Muscle layer of colon (tissue), 2 donors: ENCODE measurements at regions not wholly inside any gene's neighbourhood (a gene's known extent, or its start where the extent isn't known, plus 50 kb on each side); places are given as distances from the start of the nearest gene placed in this dataset.
"Not testable (repeated sequence)": the region's sequence is repeated elsewhere in the genome, so short reads cannot be mapped to it uniquely, and the experiment has no call there.

Source experiments
- H3K27ac ChIP-seq: one replicate; pipeline ENCODE4 v1.7.0; 2013; ENCODE audit warnings: low read depth, mild to moderate bottlenecking, low read length, moderate library complexity
- H3K27me3 ChIP-seq, 2 donors: one replicate each; pipeline ENCODE4 v1.7.0; 2013; ENCODE audit warnings: low read length in 2 of 2, mild to moderate bottlenecking in 2 of 2; ENCODE audit not compliant: insufficient read depth in 2 of 2, control insufficient read depth in 1 of 2
- H3K36me3 ChIP-seq: one replicate; pipeline ENCODE4 v1.7.0; 2013; ENCODE audit warnings: mild to moderate bottlenecking, low read length; ENCODE audit not compliant: insufficient read depth
- H3K4me1 ChIP-seq: one replicate; pipeline ENCODE4 v1.7.0; 2013; ENCODE audit warnings: mild to moderate bottlenecking, low read length; ENCODE audit not compliant: insufficient read depth
- H3K4me3 ChIP-seq, 2 donors: one replicate each; pipeline ENCODE4 v1.7.0; 2013; ENCODE audit warnings: low read length in 2 of 2, low read depth in 1 of 2, mild to moderate bottlenecking in 1 of 2, moderate library complexity in 1 of 2
- H3K9ac ChIP-seq: one replicate; pipeline ENCODE4 v1.7.0; 2013; ENCODE audit warnings: low read length
- H3K9me3 ChIP-seq: one replicate; pipeline ENCODE4 v1.7.0; 2013; ENCODE audit warnings: mild to moderate bottlenecking, low read length
- donor health status: abdominal sarcoma.
- donor health status: Adenocarcinoma of cecum.

- no peak overlapping the region for H3K27ac ChIP-seq
- no peak overlapping the region for H3K9ac ChIP-seq
- no peak overlapping the region for H3K4me3 ChIP-seq
- H3K9me3 ChIP-seq: no peaks in the 10 kb centered on the region
- H3K4me1 ChIP-seq: no peaks in the 10 kb centered on the region
- H3K36me3 ChIP-seq: no peaks in the 10 kb centered on the region
- no peaks in the 10 kb centered on the region for H3K27me3 ChIP-seq
Measured at GRCh38 chr3:145243875-145244274, 917.1 kb downstream of the PLOD2 start.

GRCh38 chr3:145244327-145244726, 916.7 kb downstream of the PLOD2 start:
- Histone ChIP-seq H3K4me3 (no peak overlapping the region), H3K4me1 (no peaks in the 10 kb centered on the region), H3K36me3 (no peaks in the 10 kb centered on the region), H3K9ac (no peak overlapping the region), H3K27ac (no peak overlapping the region), H3K27me3 (no peaks in the 10 kb centered on the region), H3K9me3 (peaks cover 3% of the 10 kb centered on the region)

- H3K9ac ChIP-seq: no peak overlapping the region
- H3K4me3 ChIP-seq: no peak overlapping the region
- H3K27ac ChIP-seq: no peak overlapping the region
- H3K27me3 ChIP-seq: no peaks in the 10 kb centered on the region
- no peaks in the 10 kb centered on the region for H3K36me3 ChIP-seq
- H3K4me1 ChIP-seq: no peaks in the 10 kb centered on the region
- H3K9me3 ChIP-seq: peaks cover 6% of the 10 kb centered on the region
Measured at GRCh38 chr3:145246291-145246690, 914.7 kb downstream of the PLOD2 start.

- Histone ChIP-seq H3K4me3 (no peak overlapping the region), H3K36me3 (no peaks in the 10 kb centered on the region), H3K9me3 (peaks cover 6% of the 10 kb centered on the region), H3K27ac (no peak overlapping the region), H3K4me1 (no peaks in the 10 kb centered on the region), H3K9ac (no peak overlapping the region), H3K27me3 (no peaks in the 10 kb centered on the region)
Measured at GRCh38 chr3:145248928-145249327, 912.1 kb downstream of the PLOD2 start.

GRCh38 chr3:145251311-145251710, 909.7 kb downstream of the PLOD2 start:
- no peak overlapping the region for H3K27ac ChIP-seq
- no peaks in the 10 kb centered on the region for H3K4me1 ChIP-seq
- no peak overlapping the region for H3K4me3 ChIP-seq
- no peaks in the 10 kb centered on the region for H3K36me3 ChIP-seq
- no peaks in the 10 kb centered on the region for H3K27me3 ChIP-seq
- H3K9ac ChIP-seq: no peak overlapping the region
- peaks cover 6% of the 10 kb centered on the region for H3K9me3 ChIP-seq

GRCh38 chr3:145257967-145258366, 903.0 kb downstream of the PLOD2 start:
- not testable (repeated sequence) for H3K27me3 ChIP-seq, H3K4me3 ChIP-seq, H3K9ac ChIP-seq, H3K4me1 ChIP-seq, H3K36me3 ChIP-seq, H3K9me3 ChIP-seq, H3K27ac ChIP-seq

GRCh38 chr3:145259166-145259880, 901.7 kb downstream of the PLOD2 start:
- no peaks in the 10 kb centered on the region for H3K27me3 ChIP-seq
- no peak overlapping the region for H3K9ac ChIP-seq
- H3K36me3 ChIP-seq: no peaks in the 10 kb centered on the region
- H3K27ac ChIP-seq: no peak overlapping the region
- no peaks in the 10 kb centered on the region for H3K4me1 ChIP-seq
- H3K4me3 ChIP-seq: no peak overlapping the region
- H3K9me3 ChIP-seq: no peaks in the 10 kb centered on the region

- H3K4me1 ChIP-seq, H3K27ac ChIP-seq, H3K9ac ChIP-seq, H3K27me3 ChIP-seq, H3K9me3 ChIP-seq, H3K36me3 ChIP-seq, H3K4me3 ChIP-seq: not testable (repeated sequence)
Measured at GRCh38 chr3:145263458-145263857, 897.5 kb downstream of the PLOD2 start.

GRCh38 chr3:145266368-145266767, 894.6 kb downstream of the PLOD2 start:
- Histone ChIP-seq H3K4me1 (no peaks in the 10 kb centered on the region), H3K27me3 (no peaks in the 10 kb centered on the region), H3K9me3 (no peaks in the 10 kb centered on the region), H3K27ac (no peak overlapping the region), H3K36me3 (no peaks in the 10 kb centered on the region), H3K4me3 (no peak overlapping the region), H3K9ac (no peak overlapping the region)

GRCh38 chr3:145269106-145269505, 891.9 kb downstream of the PLOD2 start:
- Histone ChIP-seq H3K27me3 (no peaks in the 10 kb centered on the region), H3K36me3 (no peaks in the 10 kb centered on the region), H3K9ac (no peak overlapping the region), H3K9me3 (no peaks in the 10 kb centered on the region), H3K27ac (no peak overlapping the region), H3K4me3 (no peak overlapping the region), H3K4me1 (no peaks in the 10 kb centered on the region)

GRCh38 chr3:145272684-145273083, 888.3 kb downstream of the PLOD2 start:
- Histone ChIP-seq H3K9me3 (peaks cover 9% of the 10 kb centered on the region), H3K9ac (no peak overlapping the region), H3K27ac (no peak overlapping the region), H3K4me3 (no peak overlapping the region), H3K4me1 (no peaks in the 10 kb centered on the region), H3K36me3 (no peaks in the 10 kb centered on the region), H3K27me3 (no peaks in the 10 kb centered on the region)

GRCh38 chr3:145282505-145282904, 878.5 kb downstream of the PLOD2 start:
- no peaks in the 10 kb centered on the region for H3K4me1 ChIP-seq
- no peak overlapping the region for H3K27ac ChIP-seq
- no peak overlapping the region for H3K4me3 ChIP-seq
- H3K27me3 ChIP-seq: no peaks in the 10 kb centered on the region
- no peaks in the 10 kb centered on the region for H3K9me3 ChIP-seq
- H3K36me3 ChIP-seq: no peaks in the 10 kb centered on the region
- H3K9ac ChIP-seq: no peak overlapping the region
